Activated CD4-positive, CD25-positive, alpha-beta regulatory T cell treated with anti-CD3 and anti-CD28 coated beads, Interleukin-2, amount 50 U/mL, for 24 hours (primary cell): ENCODE measurements at regions not wholly inside any gene's neighbourhood (a gene's known extent, or its start where the extent isn't known, plus 50 kb on each side); places are given as distances from the start of the nearest gene placed in this dataset.

Experiments used
- ATAC-seq, 2 donors: fragments of 150-1000 bp; cut with Tn5 transposase; one replicate each; pipeline ENCODE4 v1.10.0; 2021; ENCODE audit warnings: mild to moderate bottlenecking in 1 of 2, moderate library complexity in 1 of 2

- no peak for ATAC-seq
Measured at GRCh38 chr5:112628214-112628980, 109.3 kb upstream of the APC start.

GRCh38 chr5:112630246-112631009 is 107.3 kb upstream of the APC start:
- no peak for ATAC-seq

- no peak for ATAC-seq
Measured at GRCh38 chr5:112634166-112634565, 103.5 kb upstream of the APC start.

GRCh38 chr5:112634796-112635195 is 102.9 kb upstream of the APC start:
- no peak for ATAC-seq

GRCh38 chr5:112635276-112635675 is 102.4 kb upstream of the APC start:
- no peak for ATAC-seq

- no peak for ATAC-seq
Measured at GRCh38 chr5:112635771-112636731, 101.6 kb upstream of the APC start.

GRCh38 chr5:112636751-112637150 is 100.9 kb upstream of the APC start:
- no peak for ATAC-seq

GRCh38 chr5:112637343-112637742 is 100.3 kb upstream of the APC start:
- ATAC-seq: no peak

- no peak for ATAC-seq
Measured at GRCh38 chr5:112640546-112640945, 97.1 kb upstream of the APC start.

GRCh38 chr5:112641515-112642110 is 96.1 kb upstream of the APC start:
- no peak for ATAC-seq

GRCh38 chr5:112642885-112643284 is 94.8 kb upstream of the APC start:
- no peak for ATAC-seq

GRCh38 chr5:112643339-112643971 is 94.2 kb upstream of the APC start:
- no peak for ATAC-seq

- no peak for ATAC-seq
Measured at GRCh38 chr5:112646139-112646936, 91.3 kb upstream of the APC start.

- ATAC-seq: no peak
Measured at GRCh38 chr5:112647428-112647827, 90.3 kb upstream of the APC start.

- no peak for ATAC-seq
Measured at GRCh38 chr5:112648264-112648663, 89.4 kb upstream of the APC start.

- no peak for ATAC-seq
Measured at GRCh38 chr5:112649882-112650281, 87.8 kb upstream of the APC start.

- no peak for ATAC-seq
Measured at GRCh38 chr5:112653638-112654205, 84.0 kb upstream of the APC start.

GRCh38 chr5:112655513-112655912 is 82.2 kb upstream of the APC start:
- ATAC-seq: no peak

GRCh38 chr5:112656451-112656850 is 81.2 kb upstream of the APC start:
- ATAC-seq: no peak

GRCh38 chr5:112657804-112658203 is 79.9 kb upstream of the APC start:
- ATAC-seq: no peak

GRCh38 chr5:112660359-112660758 is 77.3 kb upstream of the APC start:
- ATAC-seq: no peak
